Transverse colon (tissue), 4 donors: ENCODE measurements at regions not wholly inside any gene's neighbourhood (a gene's known extent, or its start where the extent isn't known, plus 50 kb on each side); places are given as distances from the start of the nearest gene placed in this dataset.

Experiments used
- POLR2AphosphoS5 ChIP-seq, 3 donors: sonication (generic); formaldehyde crosslinking; IDR thresholded peaks; one replicate each; pipeline ENCODE4 v1.6.1; 2016; ENCODE audit warnings: antibody characterized with exemption in 3 of 3
- TF ChIP-seq, protein P1 (sequence below), 5 experiments: fragments of 200-600 bp in 3 of 5; fragments of 450-650 bp in 2 of 5; sonication (generic) in 3 of 5; IDR thresholded peaks; 1 replicate in 2 of 5; 2 replicates in 3 of 5; pipeline ENCODE4 v1.5.1; 2016 to 2017; ENCODE audit warnings: antibody characterized with exemption in 5 of 5, inconsistent platforms in 3 of 5, mild to moderate bottlenecking in 2 of 5, moderate library complexity in 1 of 5

DNA sequence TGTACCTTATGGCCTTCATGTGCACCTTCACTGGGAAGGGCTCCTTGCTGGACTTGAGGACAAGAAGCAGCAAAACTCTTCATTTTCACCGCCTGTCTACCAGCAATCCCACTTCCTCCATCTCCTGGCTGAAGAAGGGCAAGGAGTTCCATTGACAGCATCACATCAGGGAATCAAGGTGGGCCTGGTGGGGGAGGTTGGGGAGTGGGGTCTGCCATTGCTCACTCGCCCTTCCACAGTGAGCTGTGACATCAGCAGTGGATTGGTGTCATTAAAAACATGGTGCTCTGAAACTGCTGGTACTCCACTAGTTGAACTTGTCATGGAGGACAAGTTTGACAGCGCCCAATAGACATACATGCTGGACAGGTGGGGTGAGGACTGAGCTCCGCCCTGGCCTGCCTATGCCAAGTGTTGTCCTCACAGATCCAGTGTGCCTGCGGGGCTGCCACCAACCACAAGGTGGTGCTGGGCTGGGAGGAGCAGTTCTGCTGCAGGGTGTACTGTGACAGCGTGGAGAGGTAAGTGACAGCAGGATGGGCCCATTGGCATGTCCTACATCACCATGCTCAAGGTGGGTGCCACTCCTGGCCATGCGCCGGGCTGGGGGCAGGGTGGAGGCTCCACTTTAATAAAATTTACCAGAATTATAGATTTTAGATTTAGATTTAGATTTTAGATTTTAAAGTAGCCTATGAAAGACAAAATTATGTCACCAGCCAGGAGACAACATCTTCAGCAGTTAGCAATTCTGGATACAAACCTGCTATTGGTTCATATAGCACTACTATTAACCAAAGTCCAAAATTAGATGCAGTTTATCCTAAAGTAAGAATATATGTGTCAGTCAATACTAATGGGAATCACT is 1729.1 kb downstream of the TP53TG3F start:
- TF ChIP-seq, protein P1, sequence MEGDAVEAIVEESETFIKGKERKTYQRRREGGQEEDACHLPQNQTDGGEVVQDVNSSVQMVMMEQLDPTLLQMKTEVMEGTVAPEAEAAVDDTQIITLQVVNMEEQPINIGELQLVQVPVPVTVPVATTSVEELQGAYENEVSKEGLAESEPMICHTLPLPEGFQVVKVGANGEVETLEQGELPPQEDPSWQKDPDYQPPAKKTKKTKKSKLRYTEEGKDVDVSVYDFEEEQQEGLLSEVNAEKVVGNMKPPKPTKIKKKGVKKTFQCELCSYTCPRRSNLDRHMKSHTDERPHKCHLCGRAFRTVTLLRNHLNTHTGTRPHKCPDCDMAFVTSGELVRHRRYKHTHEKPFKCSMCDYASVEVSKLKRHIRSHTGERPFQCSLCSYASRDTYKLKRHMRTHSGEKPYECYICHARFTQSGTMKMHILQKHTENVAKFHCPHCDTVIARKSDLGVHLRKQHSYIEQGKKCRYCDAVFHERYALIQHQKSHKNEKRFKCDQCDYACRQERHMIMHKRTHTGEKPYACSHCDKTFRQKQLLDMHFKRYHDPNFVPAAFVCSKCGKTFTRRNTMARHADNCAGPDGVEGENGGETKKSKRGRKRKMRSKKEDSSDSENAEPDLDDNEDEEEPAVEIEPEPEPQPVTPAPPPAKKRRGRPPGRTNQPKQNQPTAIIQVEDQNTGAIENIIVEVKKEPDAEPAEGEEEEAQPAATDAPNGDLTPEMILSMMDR (IDR thresholded peaks at IDR 0.05): no peak
- TF ChIP-seq POLR2AphosphoS5 (IDR thresholded peaks at IDR 0.05): no peak
